Astrocyte (in vitro differentiated cells and primary cell): ENCODE measurements at regions not wholly inside any gene's neighbourhood (a gene's known extent, or its start where the extent isn't known, plus 50 kb on each side); places are given as distances from the start of the nearest gene placed in this dataset.

Experiments
- CTCF ChIP-seq: IDR thresholded peaks from 2 replicates; pipeline ENCODE4 v1.5.1; 2011; ENCODE audit warnings: low read depth, mild to moderate bottlenecking, inconsistent platforms, low read length, moderate library complexity; ENCODE audit not compliant: insufficient read depth
- EZH2 ChIP-seq: IDR thresholded peaks from 2 replicates; pipeline ENCODE4 v1.6.1; 2012; ENCODE audit warnings: mild to moderate bottlenecking, low read length, inconsistent platforms; ENCODE audit not compliant: insufficient read depth

- no peak for TF ChIP-seq CTCF
- TF ChIP-seq EZH2: no peak
Observed at GRCh38 chr2:234401426-234401825, 95.5 kb downstream of the ARL4C start.
